ENCODE measurements at regions not wholly inside any gene's neighbourhood (a gene's known extent, or its start where the extent isn't known, plus 50 kb on each side); places are given as distances from the start of the nearest gene placed in this dataset.
"Not testable (repeated sequence)": the region's sequence is repeated elsewhere in the genome, so short reads cannot be mapped to it uniquely, and the experiment has no call there.

GRCh38 chr21:6483645-6484044 is 4037.7 kb upstream of the TPTE start:
- DNase-seq (ENCODE audit: low spot score), result not testable (repeated sequence)

GRCh38 chr21:6486821-6487220 is 4034.6 kb upstream of the TPTE start:
- DNase-seq (ENCODE audit: low spot score), result not testable (repeated sequence)

GRCh38 chr21:6492691-6493090 is 4028.7 kb upstream of the TPTE start:
- not testable (repeated sequence) for DNase-seq (ENCODE audit: low spot score)

- DNase-seq (ENCODE audit: low spot score), result not testable (repeated sequence)
Observed at GRCh38 chr21:6493957-6494356, 4027.4 kb upstream of the TPTE start.

- DNase-seq (ENCODE audit: low spot score), result not testable (repeated sequence)
Observed at GRCh38 chr21:6496356-6496755, 4025.0 kb upstream of the TPTE start.

GRCh38 chr21:6498716-6499115 is 4022.7 kb upstream of the TPTE start:
- not testable (repeated sequence) for DNase-seq (ENCODE audit: low spot score)

GRCh38 chr21:6499128-6499826 is 4022.1 kb upstream of the TPTE start:
- DNase-seq (ENCODE audit: low spot score), result not testable (repeated sequence)

- not testable (repeated sequence) for DNase-seq (ENCODE audit: low spot score)
Observed at GRCh38 chr21:6499866-6500265, 4021.5 kb upstream of the TPTE start.

GRCh38 chr21:6500681-6501080 is 4020.7 kb upstream of the TPTE start:
- not testable (repeated sequence) for DNase-seq (ENCODE audit: low spot score)

- not testable (repeated sequence) for DNase-seq (ENCODE audit: low spot score)
Observed at GRCh38 chr21:6506167-6506894, 4015.1 kb upstream of the TPTE start.

- not testable (repeated sequence) for DNase-seq (ENCODE audit: low spot score)
Observed at GRCh38 chr21:6507632-6508031, 4013.8 kb upstream of the TPTE start.

- not testable (repeated sequence) for DNase-seq (ENCODE audit: low spot score)
Observed at GRCh38 chr21:6521777-6522176, 3999.6 kb upstream of the TPTE start.

- DNase-seq (ENCODE audit: low spot score), result not testable (repeated sequence)
Observed at GRCh38 chr21:6526213-6526612, 3995.2 kb upstream of the TPTE start.

- DNase-seq (ENCODE audit: low spot score), result not testable (repeated sequence)
Observed at GRCh38 chr21:6530655-6531054, 3990.7 kb upstream of the TPTE start.

- not testable (repeated sequence) for DNase-seq (ENCODE audit: low spot score)
Observed at GRCh38 chr21:6533261-6533660, 3988.1 kb upstream of the TPTE start.

GRCh38 chr21:6538320-6538719 is 3983.1 kb upstream of the TPTE start:
- DNase-seq (ENCODE audit: low spot score), result not testable (repeated sequence)

- DNase-seq (ENCODE audit: low spot score), result not testable (repeated sequence)
Observed at GRCh38 chr21:6539688-6540087, 3981.7 kb upstream of the TPTE start.

GRCh38 chr21:6541036-6541435 is 3980.3 kb upstream of the TPTE start:
- not testable (repeated sequence) for DNase-seq (ENCODE audit: low spot score)

GRCh38 chr21:6545288-6545687 is 3976.1 kb upstream of the TPTE start:
- DNase-seq (ENCODE audit: low spot score), result not testable (repeated sequence)

GRCh38 chr21:6551045-6551444 is 3970.3 kb upstream of the TPTE start:
- DNase-seq (ENCODE audit: low spot score), result not testable (repeated sequence)

- DNase-seq (ENCODE audit: low spot score), result not testable (repeated sequence)
Observed at GRCh38 chr21:6553505-6554376, 3967.6 kb upstream of the TPTE start.

GRCh38 chr21:6554377-6554864 is 3967.0 kb upstream of the TPTE start:
- not testable (repeated sequence) for DNase-seq (ENCODE audit: low spot score)
